Natural killer cell (primary cell): ENCODE measurements at regions not wholly inside any gene's neighbourhood (a gene's known extent, or its start where the extent isn't known, plus 50 kb on each side); places are given as distances from the start of the nearest gene placed in this dataset.

Experiments used
- ATAC-seq, 3 donors: fragments of 150-1000 bp in 2 of 3; fragments of 200-7000 bp in 1 of 3; cut with Tn5 transposase; 1 replicate in 1 of 3; 2 replicates in 2 of 3; pipeline ENCODE4 v1.10.0; 2021; ENCODE audit warnings: mild to moderate bottlenecking in 2 of 3, moderate library complexity in 2 of 3
- DNase-seq, 2 donors: peaks; one replicate each; pipeline versions ENCODE4 v3.0.0 to v3.0.0-alpha.2; 2013 to 2021; ENCODE audit warnings: mixed read lengths in 1 of 2
- H3K27ac ChIP-seq: one replicate; pipeline ENCODE4 v1.5.1; 2013; ENCODE audit warnings: mild to moderate bottlenecking, low read length
- H3K27me3 ChIP-seq: one replicate; pipeline ENCODE4 v1.6.1; 2013; ENCODE audit warnings: low read length; ENCODE audit not compliant: control insufficient read depth, insufficient read depth
- H3K36me3 ChIP-seq: one replicate; pipeline ENCODE4 v1.6.1; 2013; ENCODE audit warnings: low read length; ENCODE audit not compliant: control insufficient read depth, insufficient read depth
- H3K4me1 ChIP-seq: one replicate; pipeline ENCODE4 v1.6.1; 2013; ENCODE audit warnings: low read length; ENCODE audit not compliant: control insufficient read depth, insufficient read depth
- H3K4me3 ChIP-seq: one replicate; pipeline ENCODE4 v1.5.1; 2013; ENCODE audit warnings: low read length
- H3K9me3 ChIP-seq: one replicate; pipeline ENCODE4 v1.6.1; 2013; ENCODE audit warnings: low read length; ENCODE audit not compliant: control insufficient read depth, insufficient read depth
- H3K27ac Mint-ChIP-seq, 2 donors: one replicate each; pipeline ENCODE4 v1.8.0; 2022; ENCODE audit warnings: mild to moderate bottlenecking in 2 of 2, mixed read lengths in 2 of 2, moderate library complexity in 1 of 2
- H3K27me3 Mint-ChIP-seq, 2 donors: one replicate each; pipeline ENCODE4 v1.8.0; 2022; ENCODE audit warnings: low read depth in 2 of 2, mixed read lengths in 2 of 2
- H3K36me3 Mint-ChIP-seq: one replicate; pipeline ENCODE4 v1.8.0; 2022; ENCODE audit warnings: mixed read lengths
- H3K4me1 Mint-ChIP-seq, 2 donors: one replicate each; pipeline ENCODE4 v1.8.0; 2022; ENCODE audit warnings: mixed read lengths in 2 of 2
- H3K4me3 Mint-ChIP-seq: one replicate; pipeline ENCODE4 v1.8.0; 2022; ENCODE audit warnings: mild to moderate bottlenecking, moderate library complexity, mixed read lengths
- H3K9me3 Mint-ChIP-seq, 2 donors: one replicate each; pipeline ENCODE4 v1.8.0; 2022; ENCODE audit warnings: mixed read lengths in 2 of 2
- CTCF ChIP-seq: fragments of 200-600 bp; IDR thresholded peaks from one replicate; pipeline ENCODE4 v1.8.0; 2022; ENCODE audit warnings: antibody characterized with exemption
- WGBS: methylation state at CpG from one replicate; pipeline ENCODE4 v1.1.7; 2013; ENCODE audit warnings: missing lambda C conversion rate; ENCODE audit not compliant: insufficient coverage; 5-methylcytosine and 5-hydroxymethylcytosine counted together
- intact Hi-C: fragments of 100-400 bp; cut with micrococcal nuclease; formaldehyde crosslinking; loops from one replicate; pipeline ENCODE4 v1.14.2; 2022

GRCh38 chr9:101878734-101879133, 140.3 kb upstream of the GRIN3A start:
- no peak for ATAC-seq
- Histone ChIP-seq H3K27me3 (no peaks in the 10 kb centered on the region), H3K36me3 (no peaks in the 10 kb centered on the region), H3K9me3 (no peaks in the 10 kb centered on the region), H3K4me1 (no peaks in the 10 kb centered on the region), H3K27ac (no peak overlapping the region), H3K4me3 (no peak overlapping the region)
- Mint-ChIP-seq H3K27me3 (no peaks in the 10 kb centered on the region), H3K36me3 (peaks cover 7% of the 10 kb centered on the region), H3K27ac (no peak overlapping the region), H3K9me3 (peaks cover 10 to 20% of the 10 kb centered on the region in 2 donors), H3K4me3 (no peak overlapping the region), H3K4me1 (no peaks in the 10 kb centered on the region)
- no peak for TF ChIP-seq CTCF
- WGBS: 44% methylated on average over 2 of the region's 4 CpGs
- intact Hi-C loops: no loop called here
- DNase-seq: no peak

DNA sequence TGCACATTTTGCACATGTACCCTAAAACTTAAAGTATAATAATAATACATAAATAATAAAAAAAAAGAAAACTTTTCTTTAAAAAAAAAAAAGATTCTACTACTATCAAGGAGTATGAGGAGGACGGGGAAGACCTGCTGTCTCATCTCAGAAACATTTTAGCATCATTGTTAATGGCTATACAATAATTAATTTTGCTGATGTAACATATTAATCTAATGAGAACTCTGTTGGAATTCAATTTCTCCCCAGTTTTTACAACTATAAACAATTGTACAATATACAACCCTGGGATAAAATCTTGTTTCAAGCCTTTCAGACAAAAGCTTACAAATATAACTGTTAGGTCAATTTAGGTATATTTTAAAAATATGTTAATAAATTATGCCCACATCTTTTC, 139.0 kb upstream of the GRIN3A start:
- ATAC-seq (no peak), DNase-seq (no peak)
- Histone ChIP-seq H3K9me3 (no peaks in the 10 kb centered on the region), H3K27me3 (no peaks in the 10 kb centered on the region), H3K4me3 (no peak overlapping the region), H3K27ac (no peak overlapping the region), H3K4me1 (no peaks in the 10 kb centered on the region), H3K36me3 (no peaks in the 10 kb centered on the region)
- no peak for TF ChIP-seq CTCF
- Mint-ChIP-seq H3K4me1 (no peaks in the 10 kb centered on the region), H3K27me3 (no peaks in the 10 kb centered on the region), H3K9me3 (peaks cover 8 to 17% of the 10 kb centered on the region in 2 donors), H3K36me3 (no peaks in the 10 kb centered on the region), H3K4me3 (no peak overlapping the region), H3K27ac (no peak overlapping the region)
- intact Hi-C loops: no loop called here
- no CpG with 5 or more reads among the region's 1 CpG for WGBS

DNA sequence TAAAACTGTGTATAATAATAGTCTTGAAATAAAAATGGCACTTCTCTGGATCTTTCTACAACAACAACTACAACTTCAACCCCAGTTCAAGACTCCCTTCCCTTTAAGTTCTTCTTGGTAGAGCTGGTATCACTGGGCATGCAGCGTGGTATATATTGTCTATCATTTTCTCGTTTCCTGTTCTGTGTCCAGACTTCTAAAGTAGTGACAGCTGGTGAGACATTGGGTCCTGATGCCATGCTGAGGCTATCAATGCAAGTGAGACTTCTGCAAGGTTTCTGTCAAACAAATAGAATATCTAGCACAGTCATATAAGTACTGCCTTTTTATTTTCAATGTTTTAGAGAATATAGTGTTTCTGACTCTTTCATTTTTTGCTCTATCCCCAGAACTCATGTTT, 123.0 kb upstream of the GRIN3A start:
- no peaks in the 10 kb centered on the region for H3K27me3 ChIP-seq
- no peak overlapping the region for H3K4me3 Mint-ChIP-seq
- H3K4me3 ChIP-seq: no peak overlapping the region
- no peaks in the 10 kb centered on the region for H3K36me3 ChIP-seq
- intact Hi-C loops: no loop called here
- H3K4me1 Mint-ChIP-seq: no peaks in the 10 kb centered on the region
- 85% methylated on average over 2 of the region's 2 CpGs for WGBS
- TF ChIP-seq CTCF: no peak
- peaks cover 6% of the 10 kb centered on the region for H3K36me3 Mint-ChIP-seq
- H3K9me3 ChIP-seq: no peaks in the 10 kb centered on the region
- no peak overlapping the region for H3K27ac Mint-ChIP-seq
- no peaks in the 10 kb centered on the region for H3K27me3 Mint-ChIP-seq
- peaks cover 10 to 13% of the 10 kb centered on the region in 2 donors for H3K9me3 Mint-ChIP-seq
- H3K4me1 ChIP-seq: no peaks in the 10 kb centered on the region
- no peak overlapping the region for H3K27ac ChIP-seq
- no peak for ATAC-seq
- no peak for DNase-seq

DNA sequence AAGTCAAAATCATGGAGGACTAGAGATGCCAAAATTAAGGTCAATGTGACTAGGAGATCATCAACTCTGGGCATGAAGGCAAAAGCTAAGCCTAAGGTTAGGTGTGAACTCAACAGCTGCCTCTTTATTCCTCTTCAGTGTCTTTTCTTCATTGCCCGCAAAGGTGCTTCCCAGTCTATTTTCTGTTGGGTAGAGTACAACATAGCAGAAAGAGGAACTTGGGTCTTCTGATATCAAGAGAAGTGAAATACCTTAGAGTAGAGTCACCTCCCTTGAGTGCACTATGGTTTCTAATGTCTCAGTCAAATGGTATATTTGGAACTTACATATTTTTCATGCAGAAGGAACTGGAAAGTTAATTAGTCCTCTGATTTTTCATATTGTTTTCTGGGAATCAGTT, 122.5 kb upstream of the GRIN3A start:
- Histone ChIP-seq H3K36me3 (no peaks in the 10 kb centered on the region), H3K27ac (no peak overlapping the region), H3K27me3 (no peaks in the 10 kb centered on the region), H3K4me1 (no peaks in the 10 kb centered on the region), H3K9me3 (no peaks in the 10 kb centered on the region), H3K4me3 (no peak overlapping the region)
- no peak for TF ChIP-seq CTCF
- no peak for DNase-seq
- Mint-ChIP-seq H3K4me3 (no peak overlapping the region), H3K9me3 (peaks cover 10 to 15% of the 10 kb centered on the region in 2 donors), H3K36me3 (peaks cover 6% of the 10 kb centered on the region), H3K27me3 (no peaks in the 10 kb centered on the region), H3K27ac (no peak overlapping the region), H3K4me1 (no peaks in the 10 kb centered on the region)
- 91% methylated on average over 1 of the region's 1 CpG for WGBS
- ATAC-seq: no peak
- intact Hi-C loops: no loop called here
